MM.1S (cell line): ENCODE measurements at regions not wholly inside any gene's neighbourhood (a gene's known extent, or its start where the extent isn't known, plus 50 kb on each side); places are given as distances from the start of the nearest gene placed in this dataset.

Source experiments
- DNase-seq: peaks from one replicate; pipeline ENCODE4 v3.0.0-alpha.2; 2015
- H2AFZ ChIP-seq: fragments of 300-600 bp; sonication (generic); 2 replicates; pipeline ENCODE4 v1.6.0; 2016; ENCODE audit warnings: antibody characterized with exemption, low read length
- H3F3A ChIP-seq: fragments of 300-600 bp; sonication (generic); 2 replicates; pipeline ENCODE4 v1.6.1; 2016; ENCODE audit warnings: mild to moderate bottlenecking, antibody characterized with exemption, low read length, moderate library complexity, mixed read lengths; ENCODE audit not compliant: insufficient read depth
- H3K27ac ChIP-seq: fragments of 300-600 bp; sonication (generic); 2 replicates; pipeline ENCODE4 v1.5.1; 2016; ENCODE audit warnings: mild to moderate bottlenecking, low read length
- H3K27me3 ChIP-seq: fragments of 300-600 bp; sonication (generic); replicated peaks from 2 replicates; pipeline ENCODE4 v1.6.0; 2016; ENCODE audit warnings: low read length; ENCODE audit not compliant: insufficient read depth
- H3K36me3 ChIP-seq: fragments of 300-600 bp; sonication (generic); replicated peaks from 2 replicates; pipeline ENCODE4 v1.6.1; 2016; ENCODE audit warnings: mild to moderate bottlenecking, low read length, mixed read lengths; ENCODE audit not compliant: insufficient read depth
- H3K4me1 ChIP-seq: fragments of 300-600 bp; sonication (generic); 2 replicates; pipeline ENCODE4 v1.6.1; 2016; ENCODE audit warnings: low read length, mixed read lengths
- H3K4me2 ChIP-seq: fragments of 300-600 bp; sonication (generic); 2 replicates; pipeline ENCODE4 v1.6.0; 2016; ENCODE audit warnings: low read depth, low read length
- H3K4me3 ChIP-seq: fragments of 300-600 bp; sonication (generic); 2 replicates; pipeline ENCODE4 v1.5.1; 2016; ENCODE audit warnings: low read length, mixed read lengths
- H3K79me2 ChIP-seq: fragments of 300-600 bp; sonication (generic); 2 replicates; pipeline ENCODE4 v1.6.1; 2016; ENCODE audit warnings: mixed run types, low read length, mixed read lengths
- H3K9ac ChIP-seq: fragments of 300-600 bp; sonication (generic); 2 replicates; pipeline ENCODE4 v1.6.1; 2016; ENCODE audit warnings: low read length, mixed read lengths
- H3K9me2 ChIP-seq: fragments of 300-600 bp; sonication (generic); replicated peaks from 2 replicates; pipeline ENCODE4 v1.6.1; 2016; ENCODE audit warnings: mild to moderate bottlenecking, low read length, mixed read lengths; ENCODE audit not compliant: insufficient read depth
- H3K9me3 ChIP-seq: fragments of 300-600 bp; sonication (generic); replicated peaks from 2 replicates; pipeline ENCODE4 v1.6.1; 2016; ENCODE audit warnings: mild to moderate bottlenecking, low read length, mixed read lengths; ENCODE audit not compliant: insufficient read depth
- H4K20me1 ChIP-seq: fragments of 300-600 bp; sonication (generic); 2 replicates; pipeline ENCODE4 v1.6.1; 2016; ENCODE audit warnings: mild to moderate bottlenecking, low read length, moderate library complexity, mixed read lengths; ENCODE audit not compliant: insufficient read depth
- CTCF ChIP-seq: fragments of 300-600 bp; sonication (generic); IDR thresholded peaks from 2 replicates; pipeline ENCODE4 v1.5.1; 2016; ENCODE audit warnings: antibody characterized with exemption, low read length, mixed read lengths
- EZH2 ChIP-seq: fragments of 300-600 bp; sonication (generic); optimal IDR thresholded peaks from 2 replicates; pipeline ENCODE3; 2017; ENCODE audit warnings: low read depth, mild to moderate bottlenecking, antibody characterized with exemption, low read length, mixed read lengths
- EZH2phosphoT487 ChIP-seq: fragments of 300-600 bp; sonication (generic); IDR thresholded peaks from 2 replicates; pipeline ENCODE4 v1.6.1; 2018; ENCODE audit warnings: antibody characterized with exemption, low read length

DNA sequence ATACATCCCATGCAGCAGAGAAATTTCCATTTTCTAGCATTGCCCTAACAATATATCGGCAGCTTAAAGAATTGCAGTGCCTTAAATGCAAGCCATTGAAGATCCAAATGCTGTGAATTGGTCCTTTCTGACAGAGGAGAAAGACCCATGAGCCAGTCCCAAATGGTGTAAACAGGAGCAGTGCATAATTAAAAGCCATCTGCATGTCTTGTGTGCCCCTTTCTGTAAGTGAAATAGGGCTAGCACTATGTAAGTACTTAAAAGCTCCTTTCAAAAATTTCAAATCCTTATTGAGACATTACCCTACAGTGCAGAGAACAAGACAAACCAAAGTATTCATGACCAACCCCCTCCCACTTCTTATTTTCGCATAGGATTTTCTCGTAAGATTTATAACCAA lies 108.7 kb upstream of the LCORL start:
- Histone ChIP-seq H3K4me2 (no peak overlapping the region), H3K9me2 (no peaks in the 10 kb centered on the region), H2AFZ (no peak overlapping the region), H3K9ac (no peak overlapping the region), H3K79me2 (no peaks in the 10 kb centered on the region), H3K36me3 (no peaks in the 10 kb centered on the region), H3K27ac (no peak overlapping the region), H3K4me3 (no peak overlapping the region), H3K4me1 (no peaks in the 10 kb centered on the region), H3K27me3 (no peaks in the 10 kb centered on the region), H3F3A (no peaks in the 10 kb centered on the region), H3K9me3 (no peaks in the 10 kb centered on the region), H4K20me1 (no peaks in the 10 kb centered on the region)
- DNase-seq: no peak
- TF ChIP-seq CTCF (no peak), EZH2phosphoT487 (no peak), EZH2 (no peak)

DNA sequence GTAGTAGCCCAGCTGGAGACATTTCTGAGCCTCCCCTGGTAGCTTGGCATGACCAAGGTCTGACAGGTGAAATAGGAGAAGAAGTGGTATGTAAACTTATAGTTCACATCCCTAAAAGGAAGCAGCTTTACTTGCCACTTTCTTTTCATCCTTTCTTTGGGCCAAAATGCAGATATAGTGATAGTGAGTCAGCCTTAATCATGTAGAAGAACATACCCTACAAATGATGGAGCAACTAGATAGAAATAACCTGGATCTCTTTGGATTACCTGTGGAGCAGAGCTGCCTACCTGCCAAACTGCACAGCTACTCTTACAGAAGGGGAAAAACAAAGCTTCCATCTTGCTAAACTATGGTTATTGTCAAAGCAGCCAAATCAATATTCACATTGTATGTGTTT lies 106.7 kb upstream of the LCORL start:
- H3K36me3 ChIP-seq: no peaks in the 10 kb centered on the region
- no peaks in the 10 kb centered on the region for H3K79me2 ChIP-seq
- H3F3A ChIP-seq: no peaks in the 10 kb centered on the region
- H4K20me1 ChIP-seq: no peaks in the 10 kb centered on the region
- no peak overlapping the region for H3K4me2 ChIP-seq
- no peak overlapping the region for H3K27ac ChIP-seq
- TF ChIP-seq EZH2phosphoT487 (no peak), EZH2 (no peak)
- H3K27me3 ChIP-seq: no peaks in the 10 kb centered on the region
- no peak overlapping the region for H2AFZ ChIP-seq
- H3K4me3 ChIP-seq: no peak overlapping the region
- H3K9me3 ChIP-seq: no peaks in the 10 kb centered on the region
- no peak for DNase-seq
- H3K9ac ChIP-seq: no peak overlapping the region
- no peaks in the 10 kb centered on the region for H3K4me1 ChIP-seq
- no peaks in the 10 kb centered on the region for H3K9me2 ChIP-seq

DNA sequence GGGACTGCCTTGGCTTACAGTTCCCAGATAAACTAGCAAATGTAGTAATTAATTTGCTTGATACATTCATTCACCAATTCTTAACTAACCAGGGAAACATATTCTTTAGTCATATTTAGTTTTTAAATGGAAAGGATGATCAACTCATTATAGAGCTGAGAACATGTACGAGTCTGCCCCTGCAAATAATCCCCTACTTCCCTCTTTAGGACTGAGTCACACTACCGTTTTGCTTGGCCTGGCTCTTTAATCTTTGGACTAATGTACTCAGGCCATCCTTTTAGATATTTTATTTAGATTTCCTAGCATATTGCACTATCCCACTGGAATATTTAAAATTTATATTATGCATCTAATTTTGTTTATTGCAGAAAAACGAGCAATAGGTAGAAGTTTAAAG lies 105.5 kb upstream of the LCORL start:
- Histone ChIP-seq H3K36me3 (no peaks in the 10 kb centered on the region), H3K27ac (no peak overlapping the region), H3K4me2 (no peak overlapping the region), H3F3A (no peaks in the 10 kb centered on the region), H3K9ac (no peak overlapping the region), H3K4me3 (no peak overlapping the region), H3K9me2 (no peaks in the 10 kb centered on the region), H4K20me1 (no peaks in the 10 kb centered on the region), H3K79me2 (no peaks in the 10 kb centered on the region), H3K27me3 (no peaks in the 10 kb centered on the region), H3K9me3 (no peaks in the 10 kb centered on the region), H2AFZ (no peak overlapping the region), H3K4me1 (no peaks in the 10 kb centered on the region)
- DNase-seq: no peak
- TF ChIP-seq EZH2 (no peak), CTCF (no peak), EZH2phosphoT487 (no peak)

DNA sequence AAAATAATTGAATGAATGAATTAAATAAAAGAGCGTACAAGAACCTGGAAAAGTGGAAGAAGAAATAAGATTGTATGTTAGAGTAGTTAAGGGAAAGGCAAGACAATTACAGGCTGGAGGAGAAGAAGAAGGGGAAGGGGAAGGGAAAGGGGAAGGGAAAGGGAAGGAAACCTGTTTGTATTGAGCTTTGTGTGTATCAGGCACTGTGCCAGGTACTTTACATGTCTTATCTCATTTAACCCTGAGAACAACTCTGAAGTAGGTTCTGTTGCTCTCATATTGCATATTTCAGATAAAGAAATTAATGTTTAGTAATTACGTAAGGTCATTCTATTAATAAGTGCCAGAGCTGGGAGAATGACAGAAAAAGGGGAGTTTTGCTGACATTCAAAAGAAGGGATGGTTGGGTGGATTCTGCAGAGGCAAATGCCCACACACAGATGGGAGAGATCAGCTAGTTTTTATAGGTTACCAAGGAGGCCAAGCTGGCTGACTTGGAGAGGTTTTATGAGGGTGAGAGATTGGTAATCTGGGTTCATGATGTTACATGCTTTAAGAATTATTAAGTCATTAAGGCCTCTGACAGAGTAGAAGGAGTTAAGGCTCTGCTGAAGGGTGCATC lies 92.3 kb upstream of the LCORL start:
- Histone ChIP-seq H2AFZ (no peak overlapping the region), H3K4me3 (no peak overlapping the region), H3K9ac (no peak overlapping the region), H3K9me3 (no peaks in the 10 kb centered on the region), H4K20me1 (no peaks in the 10 kb centered on the region), H3K36me3 (no peaks in the 10 kb centered on the region), H3K27ac (no peak overlapping the region), H3K4me1 (no peaks in the 10 kb centered on the region), H3K9me2 (no peaks in the 10 kb centered on the region), H3F3A (no peaks in the 10 kb centered on the region), H3K27me3 (no peaks in the 10 kb centered on the region), H3K4me2 (no peak overlapping the region), H3K79me2 (no peaks in the 10 kb centered on the region)
- no peak for TF ChIP-seq EZH2
- no peak for TF ChIP-seq EZH2phosphoT487
- no peak for TF ChIP-seq CTCF
- DNase-seq: no peak
